NCI-H1930 (cell line): ENCODE measurements at regions not wholly inside any gene's neighbourhood (a gene's known extent, or its start where the extent isn't known, plus 50 kb on each side); places are given as distances from the start of the nearest gene placed in this dataset.
A peak's percentile ranks its signal among the peaks of the same experiment; 100 is the strongest.

Experiments used
- DNase-seq, 2 experiments: peaks; one replicate each; lab custom pipeline; 2025; lab: John Stamatoyannopoulos, UW

DNA sequence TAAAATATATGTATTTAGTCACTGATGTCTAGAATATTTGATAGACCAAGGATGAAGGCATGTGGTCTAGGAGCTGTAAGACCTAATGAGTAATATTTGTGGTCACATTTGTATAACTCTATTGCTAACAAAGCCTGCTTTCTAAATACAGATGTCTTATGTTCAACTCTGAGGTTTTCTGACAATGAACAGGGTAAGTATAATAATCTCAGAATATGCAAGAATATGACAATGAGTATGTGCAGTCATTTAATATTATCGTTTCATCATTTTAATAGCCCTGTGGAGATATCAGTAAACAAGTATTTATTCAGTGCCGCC lies 389.6 kb downstream of the LRIG3 start:
- no peak for DNase-seq

DNA sequence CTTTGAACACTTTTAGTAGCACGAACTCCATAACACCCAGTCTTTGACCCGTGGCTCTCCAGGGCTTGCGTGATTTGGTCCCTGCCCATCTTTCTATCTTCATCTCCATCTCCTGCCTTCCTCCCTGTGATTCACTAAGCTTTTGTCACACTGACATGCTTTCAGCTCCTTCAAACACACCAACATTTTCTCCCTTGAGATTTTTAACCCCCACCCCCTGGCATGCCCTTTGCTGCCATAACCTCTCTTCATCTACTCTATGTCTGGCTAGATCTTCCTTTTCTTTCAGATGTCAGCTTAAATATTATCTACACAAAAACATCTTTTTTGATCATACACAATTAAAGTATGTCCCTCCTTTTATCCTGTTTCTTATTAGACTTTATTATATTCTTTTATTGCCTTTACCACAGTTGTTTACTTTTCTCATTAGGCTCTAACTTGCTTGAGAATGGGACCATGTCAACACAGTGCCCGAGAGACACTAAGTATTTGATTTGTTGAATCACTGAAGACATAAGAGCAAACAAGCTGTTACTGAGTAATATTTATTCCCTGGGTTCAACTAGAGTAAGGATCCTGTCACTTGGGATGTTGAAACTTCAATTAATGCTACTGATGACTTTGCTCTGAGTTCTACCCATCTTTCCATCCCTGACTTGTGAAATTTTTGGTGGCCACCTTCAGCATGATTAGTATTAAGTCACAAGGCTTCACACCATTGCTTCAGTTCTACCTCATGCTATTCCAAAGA lies 387.3 kb downstream of the LRIG3 start:
- DNase-seq = no peak

DNA sequence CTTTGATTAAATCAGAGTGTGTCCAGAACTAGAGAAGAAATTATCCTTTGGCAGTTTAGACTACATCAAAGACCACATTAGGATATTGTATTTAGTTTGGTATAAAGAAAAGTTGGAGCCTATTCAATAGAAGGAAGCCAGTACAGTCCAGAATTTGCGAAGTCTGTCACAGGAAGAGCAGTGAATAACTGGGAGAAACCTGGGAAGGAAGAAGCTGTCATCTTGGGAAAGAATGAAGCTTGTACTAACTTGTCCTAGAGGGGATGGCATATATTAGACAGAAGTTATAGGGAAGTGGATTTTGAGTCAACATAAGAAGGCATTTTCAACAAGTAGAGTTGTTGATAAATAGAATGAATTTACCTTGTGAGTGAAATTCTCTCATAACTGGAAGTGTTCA lies 386.7 kb downstream of the LRIG3 start:
- DNase-seq = no peak

DNA sequence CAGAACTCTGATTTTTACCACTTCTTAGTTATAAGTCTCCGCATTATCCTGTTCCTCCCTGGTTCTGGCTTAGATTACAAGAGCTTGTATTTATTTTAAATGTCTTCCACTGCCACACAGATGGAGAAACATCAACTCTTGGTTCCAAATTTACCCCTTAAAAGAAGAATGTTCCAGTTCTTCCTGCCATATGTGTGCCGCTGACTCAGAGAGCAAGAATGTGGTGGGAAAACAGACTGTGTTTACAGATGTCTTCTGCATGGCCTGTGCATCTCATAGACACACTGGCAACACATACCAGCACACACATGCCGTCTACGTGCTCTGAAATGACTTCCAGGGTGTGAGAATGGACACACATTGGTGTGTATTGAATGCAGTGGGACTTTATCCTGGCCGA lies 383.0 kb downstream of the LRIG3 start:
- DNase-seq = no peak

DNA sequence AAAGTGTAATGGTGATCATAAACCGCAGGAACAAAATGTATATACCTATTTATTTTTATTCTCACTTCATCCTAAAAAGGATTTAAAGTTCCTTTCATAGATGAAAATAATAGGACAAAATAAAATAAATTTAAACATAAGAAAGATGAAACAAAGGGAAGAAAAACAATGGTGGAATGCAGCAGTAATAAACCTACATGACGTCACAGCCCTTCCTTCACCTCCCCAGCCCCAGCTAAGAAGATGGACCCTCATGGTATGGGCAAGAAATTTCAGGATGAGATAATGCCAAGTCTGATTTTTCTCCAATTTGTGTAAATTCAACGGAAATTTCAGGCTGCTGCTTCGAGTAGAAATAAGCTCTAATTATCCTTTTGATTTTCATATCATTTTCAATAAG lies 381.0 kb downstream of the LRIG3 start:
- DNase-seq = no peak

DNA sequence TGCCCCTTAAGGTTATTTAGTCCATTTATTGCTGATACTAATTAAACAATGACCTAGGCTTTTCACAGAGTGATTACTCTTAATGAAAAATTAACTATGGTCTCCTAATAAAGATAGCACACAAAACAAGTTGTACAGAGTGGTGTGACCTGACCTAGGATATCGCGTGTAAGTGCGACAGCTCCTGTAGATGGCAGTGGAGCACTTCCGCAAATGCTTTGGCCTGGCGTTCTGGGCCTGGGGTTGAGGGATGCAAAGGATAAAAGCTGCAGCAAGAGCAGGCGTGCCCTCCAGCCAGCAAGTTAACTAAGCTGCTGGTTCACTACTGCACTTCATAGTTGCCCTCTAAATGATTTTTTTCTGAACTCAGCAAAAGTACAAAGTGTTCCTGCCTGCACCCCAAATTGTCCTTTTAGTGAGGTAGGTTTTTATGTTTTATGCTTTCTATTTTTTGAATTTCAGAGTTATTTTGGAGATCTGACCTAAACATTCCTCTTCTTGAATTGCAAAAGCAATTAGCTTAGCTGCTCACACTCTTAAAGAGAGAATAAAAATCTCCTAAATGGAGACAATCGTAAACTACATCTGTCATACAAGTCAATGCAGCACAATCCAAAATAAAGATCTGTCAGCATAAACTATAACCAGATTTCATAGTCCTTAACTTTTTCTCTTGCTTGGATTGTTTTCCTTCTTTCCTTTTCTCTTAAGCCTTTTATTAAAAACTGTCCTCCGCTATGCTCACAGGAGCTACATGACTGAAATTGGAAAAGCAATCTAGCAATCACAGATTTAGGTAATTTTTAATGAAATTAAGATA lies 379.6 kb downstream of the LRIG3 start:
- DNase-seq = peak in 1 of 2 experiments; percentile 19

DNA sequence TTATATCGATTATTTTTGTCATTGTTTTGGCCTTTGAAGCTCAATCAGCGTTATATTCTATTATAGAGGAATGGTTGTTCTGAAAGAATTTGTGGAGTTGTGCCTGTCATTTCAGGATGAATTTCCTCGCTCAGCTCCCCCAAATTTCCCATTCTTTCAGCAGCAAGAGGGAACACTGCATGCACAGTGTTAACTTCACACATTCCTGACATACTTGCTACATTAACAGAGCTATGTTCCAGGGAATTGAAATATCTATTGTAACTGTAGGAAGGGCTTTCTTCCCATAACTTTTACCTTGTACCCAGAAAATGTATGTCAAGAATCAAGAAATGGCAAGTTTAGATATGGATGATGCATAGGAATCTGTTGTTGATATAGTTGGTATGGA lies 379.0 kb downstream of the LRIG3 start:
- DNase-seq = no peak

DNA sequence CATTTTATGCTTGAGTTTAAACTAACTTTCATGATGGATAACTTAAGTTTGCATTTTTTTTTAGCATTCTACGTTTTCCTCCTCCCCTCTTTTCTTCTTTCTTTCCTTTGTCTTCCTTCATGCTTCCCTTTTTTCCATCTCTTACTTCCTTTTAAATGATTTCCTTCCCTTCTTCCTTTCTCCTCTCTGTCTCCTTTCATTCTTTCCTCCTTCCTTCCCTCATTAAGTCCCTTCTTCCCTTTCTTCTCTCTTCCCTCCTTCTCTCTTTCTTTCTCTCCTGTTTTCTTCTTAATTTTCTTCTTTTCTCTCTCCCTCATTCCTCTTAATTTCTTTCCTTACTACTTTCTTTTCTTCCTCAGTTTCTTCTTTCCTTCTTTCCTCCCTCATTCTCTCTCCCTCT lies 376.0 kb downstream of the LRIG3 start:
- no peak for DNase-seq

DNA sequence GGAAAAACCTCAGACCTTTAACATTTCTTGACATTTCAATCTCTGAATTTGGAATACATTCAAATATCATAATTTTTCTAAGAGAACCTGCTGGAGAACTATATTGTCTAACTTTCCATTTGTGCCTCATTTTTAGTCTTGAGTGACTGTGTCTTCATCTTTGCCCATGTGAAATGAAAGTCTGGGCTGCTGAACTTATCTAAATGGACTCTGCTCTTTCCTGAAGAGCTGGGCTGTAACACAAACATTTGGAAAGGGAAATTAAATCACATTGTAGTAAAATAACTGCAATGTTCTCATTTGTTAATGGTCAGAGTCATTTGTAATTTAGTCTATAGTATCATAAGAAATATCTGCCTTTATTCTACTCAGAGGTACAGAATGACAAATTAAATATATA lies 373.1 kb downstream of the LRIG3 start:
- no peak for DNase-seq

DNA sequence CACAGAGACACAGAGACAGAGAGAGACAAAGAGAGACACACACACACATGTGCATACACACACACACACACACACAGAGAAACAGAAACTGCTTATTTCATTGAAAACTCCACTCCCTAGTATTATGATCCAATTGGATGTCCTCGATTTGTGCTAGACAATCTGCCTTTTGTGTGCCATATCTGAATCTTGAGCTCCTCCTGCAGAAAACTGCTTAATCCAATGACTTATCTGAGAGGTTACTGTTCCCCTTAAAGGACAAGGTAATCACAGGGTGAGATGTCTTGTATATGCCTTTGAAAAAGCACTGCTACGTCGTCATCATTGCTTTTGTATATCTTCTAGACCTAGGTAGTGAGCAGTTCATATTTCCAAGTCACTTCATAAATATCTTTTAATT lies 371.5 kb downstream of the LRIG3 start:
- DNase-seq = no peak

DNA sequence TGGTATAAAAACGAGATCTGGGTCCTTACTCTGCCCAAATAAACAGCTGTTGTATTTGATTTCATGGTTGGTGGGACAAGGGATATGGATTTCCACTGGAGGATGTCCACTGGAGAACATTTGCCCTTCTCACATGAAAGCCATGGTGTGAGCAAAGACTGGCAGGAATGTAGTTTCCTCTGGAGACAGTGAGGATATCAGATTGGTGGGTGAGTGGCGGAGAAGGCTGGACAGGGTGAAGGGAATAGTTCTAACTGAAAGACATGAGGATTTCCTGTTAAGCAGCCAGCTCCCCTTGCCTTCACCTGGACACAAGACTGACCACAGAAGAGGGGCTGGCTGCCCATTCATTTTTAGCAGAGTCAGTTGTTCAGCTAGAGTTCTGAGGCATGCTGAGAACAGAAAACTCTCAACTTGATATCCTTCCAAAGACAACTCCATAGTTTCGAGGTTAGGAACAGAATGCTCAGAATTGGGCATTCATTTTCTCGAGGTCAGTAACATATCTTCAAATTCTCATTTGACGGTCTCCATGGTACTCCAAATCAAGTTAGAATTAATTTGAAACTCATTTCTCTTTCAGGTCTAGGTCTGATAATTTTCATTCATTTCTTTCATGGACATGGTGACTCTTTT lies 365.7 kb downstream of the LRIG3 start:
- no peak for DNase-seq

DNA sequence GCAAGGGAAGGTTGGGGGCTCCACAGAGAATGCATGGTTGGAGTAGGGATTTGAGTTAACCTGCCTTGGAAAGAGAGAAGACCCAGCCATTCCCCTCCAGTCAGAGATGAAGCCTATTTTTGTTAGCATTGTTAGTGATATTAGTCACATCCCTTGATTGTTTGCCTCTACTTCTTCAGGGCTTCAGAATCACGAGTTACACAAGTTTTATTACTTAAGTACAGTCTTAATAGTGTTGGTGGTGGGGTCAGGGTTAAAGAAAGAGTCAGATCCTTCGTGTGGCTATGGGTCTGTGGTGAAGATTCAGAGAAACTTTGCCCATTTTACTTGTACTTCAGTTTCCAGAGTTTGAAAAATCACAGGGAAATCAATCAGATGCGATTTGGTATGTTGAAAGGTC lies 363.1 kb downstream of the LRIG3 start:
- no peak for DNase-seq

DNA sequence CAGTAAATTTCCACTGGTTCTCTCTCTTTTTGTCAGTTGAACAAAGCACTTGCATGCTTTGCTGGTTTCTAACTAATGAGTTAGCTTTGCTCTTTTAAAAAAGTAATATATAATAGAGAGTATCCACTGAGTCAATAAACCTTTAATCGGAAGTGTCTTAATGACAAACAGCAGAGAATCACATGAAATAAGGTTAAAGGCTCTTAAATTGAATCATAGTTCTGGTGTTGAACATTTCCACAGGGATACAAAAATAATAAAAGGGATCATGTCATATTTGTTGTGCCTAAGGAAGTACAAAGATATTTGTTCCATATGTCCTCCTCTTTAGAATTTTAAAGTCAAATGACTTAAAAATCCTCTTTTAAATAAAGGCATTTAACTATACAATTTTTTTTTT lies 362.6 kb downstream of the LRIG3 start:
- DNase-seq = no peak

DNA sequence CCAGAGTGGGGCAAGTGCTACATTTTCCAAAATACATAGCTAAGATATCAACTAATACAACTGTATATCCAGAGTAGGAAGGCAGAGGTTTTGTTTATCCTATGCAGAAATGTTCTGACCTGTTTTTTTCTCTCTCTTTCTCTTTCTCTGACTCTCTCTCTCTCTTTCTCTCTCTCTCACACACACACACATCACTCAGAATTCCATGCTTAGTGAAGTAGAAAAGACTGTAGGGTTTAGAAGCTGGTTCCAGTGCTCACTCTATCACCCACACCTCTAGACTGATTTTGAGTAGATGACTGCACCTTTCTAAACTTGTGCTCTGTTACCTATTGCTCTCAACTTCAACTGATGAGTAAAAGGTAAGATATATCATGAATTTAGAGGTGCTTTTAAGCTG lies 356.7 kb downstream of the LRIG3 start:
- DNase-seq = no peak

DNA sequence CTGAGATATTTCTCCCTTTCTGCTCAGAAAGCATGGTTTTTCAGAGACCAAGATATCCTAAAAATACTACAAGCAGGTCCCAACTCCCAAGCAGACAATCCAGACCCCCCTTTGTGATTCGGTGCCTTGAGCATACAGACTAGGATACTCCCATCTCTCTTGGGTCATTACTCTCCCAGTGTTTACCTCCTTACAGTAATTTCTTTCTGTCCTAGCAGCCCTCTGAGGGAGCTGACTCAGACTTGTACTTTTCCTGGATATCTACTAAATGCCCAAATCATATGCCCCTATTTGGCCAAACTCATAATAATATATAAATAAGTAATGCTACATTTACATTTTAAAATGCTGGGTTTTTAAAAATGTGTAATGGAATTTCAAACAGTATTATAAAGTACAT lies 355.6 kb downstream of the LRIG3 start:
- no peak for DNase-seq

DNA sequence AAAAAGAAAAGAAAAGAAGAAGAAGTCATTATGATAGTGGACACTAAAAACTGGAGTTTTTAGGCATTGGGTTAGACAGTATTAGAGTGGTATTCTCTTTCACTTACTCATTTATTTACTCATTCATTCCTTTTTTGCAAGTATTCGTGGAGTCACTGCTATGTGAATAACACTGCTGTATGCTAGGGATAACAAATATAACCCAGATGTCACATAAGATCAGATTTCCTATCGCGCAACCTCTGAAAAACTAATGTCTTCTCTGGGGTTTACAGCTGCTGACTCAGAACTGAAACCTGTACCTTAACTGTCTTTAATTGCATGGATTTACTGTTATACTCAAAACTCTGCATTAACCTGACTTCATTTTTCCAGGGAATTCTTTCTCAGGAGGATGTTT lies 353.7 kb downstream of the LRIG3 start:
- DNase-seq = no peak

DNA sequence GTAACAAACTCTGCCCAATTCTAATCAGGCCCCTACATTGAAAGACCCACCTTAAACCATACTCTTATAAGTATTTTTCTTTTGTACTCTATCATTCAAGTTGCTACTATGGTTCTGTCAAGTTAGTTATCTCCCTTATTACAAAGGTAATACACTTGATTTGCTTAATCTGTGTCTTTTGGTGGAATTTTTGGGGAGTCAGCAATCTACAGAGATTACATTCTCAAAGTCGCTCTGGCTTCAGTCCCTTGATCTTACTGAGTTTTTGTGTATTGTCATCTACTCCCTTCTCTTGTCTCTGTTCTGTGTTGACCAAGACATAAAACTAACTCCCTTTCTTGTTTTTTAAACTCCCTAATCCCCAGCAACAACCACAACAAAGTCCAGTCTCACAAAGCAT lies 353.1 kb downstream of the LRIG3 start:
- no peak for DNase-seq

DNA sequence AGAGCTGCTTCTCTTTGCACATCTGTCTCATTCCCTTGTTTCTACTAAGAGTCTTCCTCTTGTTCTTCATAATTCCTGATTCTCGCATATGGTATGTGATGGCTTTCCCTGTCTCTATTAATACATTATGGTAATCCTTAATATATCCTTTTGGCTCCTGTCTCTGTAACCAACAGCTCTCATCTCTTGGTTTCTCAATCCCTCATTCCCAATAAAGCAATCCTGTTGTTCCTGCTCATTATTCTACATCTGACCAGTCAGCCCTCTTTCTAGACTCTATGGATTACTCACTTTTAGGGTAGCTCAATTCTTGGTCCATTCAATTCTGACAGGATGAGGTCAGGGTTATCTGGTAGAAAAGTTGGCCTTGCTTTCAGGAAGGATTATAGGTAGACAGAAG lies 349.9 kb downstream of the LRIG3 start:
- DNase-seq = no peak

DNA sequence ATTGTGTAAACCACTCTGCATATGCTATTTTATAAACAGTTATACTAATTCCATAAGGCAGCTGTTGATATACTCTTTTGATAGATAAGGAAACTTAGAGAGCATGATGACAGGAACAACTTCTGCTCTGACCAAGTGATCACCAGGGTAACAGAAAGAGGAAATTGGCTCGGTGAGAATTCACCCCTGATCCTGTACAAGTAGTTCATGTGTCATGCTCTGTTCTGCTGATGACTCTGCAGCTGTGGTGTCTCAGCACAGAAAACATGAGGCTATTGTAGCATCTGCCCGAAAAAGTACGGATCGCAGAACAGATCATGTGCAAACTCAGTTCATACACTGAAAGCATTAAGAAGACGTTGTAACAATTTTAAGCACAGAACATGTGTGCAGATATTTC lies 345.0 kb downstream of the LRIG3 start:
- DNase-seq = no peak

DNA sequence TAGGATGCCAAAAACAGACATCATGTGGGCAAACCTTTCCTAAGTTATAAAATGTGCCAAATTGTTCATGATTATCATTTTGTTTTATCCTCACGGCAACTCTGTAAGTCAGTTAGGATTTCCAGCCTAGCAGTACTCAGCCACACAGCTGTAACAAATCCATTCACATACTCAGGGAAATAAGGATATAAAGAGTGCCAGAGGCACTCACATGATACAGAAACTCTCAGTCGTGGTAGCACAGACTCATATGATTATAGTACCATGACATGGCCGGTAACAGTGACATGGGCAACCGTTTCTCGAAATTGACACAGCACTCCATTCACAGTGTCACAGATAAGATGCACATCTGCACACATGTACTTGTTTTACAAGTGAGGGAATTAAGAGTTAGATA lies 344.2 kb downstream of the LRIG3 start:
- no peak for DNase-seq

DNA sequence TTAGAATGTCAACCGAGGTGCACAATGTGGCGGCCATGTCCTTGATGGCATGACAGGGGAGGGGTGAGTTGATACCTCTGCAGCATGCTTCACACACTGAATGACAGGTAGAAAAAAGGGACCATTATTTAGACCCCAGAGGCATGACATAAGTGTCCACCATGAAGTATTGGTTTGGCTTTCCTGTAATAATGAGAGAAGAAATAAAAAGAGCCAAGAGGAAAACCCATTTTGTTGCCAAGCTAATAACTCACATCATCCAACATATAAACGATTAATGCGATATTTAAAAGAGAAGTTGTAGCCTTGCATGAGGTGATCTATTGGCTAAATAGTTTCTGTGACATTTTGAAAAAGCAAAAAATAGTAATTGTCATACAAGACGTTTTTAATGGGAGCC lies 343.4 kb downstream of the LRIG3 start:
- no peak for DNase-seq

DNA sequence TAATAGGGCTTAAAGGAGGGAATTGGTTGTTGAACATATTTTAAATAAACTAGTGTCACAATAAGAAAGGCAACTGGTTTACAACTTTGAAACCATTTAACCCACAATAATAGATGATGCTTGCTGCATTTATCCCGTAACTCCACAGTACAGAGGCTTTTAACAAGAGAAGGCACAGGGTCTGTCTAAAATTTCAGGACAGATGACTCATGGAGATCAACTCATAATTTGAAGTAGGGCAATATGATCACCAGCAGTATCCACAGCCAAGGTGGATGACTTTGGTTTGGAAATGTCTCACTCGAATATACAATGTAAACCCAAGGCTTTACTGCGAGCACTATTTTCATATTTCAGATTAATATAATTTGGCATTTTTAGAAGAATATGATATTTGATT lies 340.2 kb downstream of the LRIG3 start:
- no peak for DNase-seq

DNA sequence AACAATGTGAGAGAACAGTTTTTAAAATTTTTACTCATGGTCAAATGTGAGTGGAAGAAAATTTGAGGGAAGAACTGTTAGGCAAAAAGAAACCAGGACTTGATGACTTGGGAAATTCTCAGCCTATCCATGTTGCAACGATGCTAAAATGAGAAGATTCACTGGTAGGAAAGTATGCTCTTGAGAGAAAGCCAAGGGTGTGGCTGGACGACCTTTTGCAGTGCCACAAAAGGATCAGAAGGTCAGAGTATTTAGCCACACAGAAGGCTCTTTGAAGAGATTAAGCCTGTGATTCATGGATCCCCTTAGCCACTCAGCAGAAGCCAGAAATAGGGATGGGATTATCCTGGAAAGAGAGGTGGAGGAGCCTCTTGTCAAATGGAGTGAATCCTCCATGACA lies 336.8 kb downstream of the LRIG3 start:
- no peak for DNase-seq
